H9 (cell line): ENCODE measurements at regions not wholly inside any gene's neighbourhood (a gene's known extent, or its start where the extent isn't known, plus 50 kb on each side); places are given as distances from the start of the nearest gene placed in this dataset.

Source experiments
- DNase-seq: peaks from one replicate; pipeline ENCODE4 v3.0.0-alpha.2; 2017
- H2AFZ ChIP-seq: one replicate; pipeline ENCODE4 v1.6.1; 2013; ENCODE audit warnings: mild to moderate bottlenecking, low read length, control low read depth, moderate library complexity
- H2AK5ac ChIP-seq: 2 replicates; pipeline ENCODE4 v1.6.1; 2013; ENCODE audit warnings: low read length, control low read depth, mixed read lengths; ENCODE audit not compliant: insufficient read length
- H2BK120ac ChIP-seq: one replicate; pipeline ENCODE4 v1.6.1; 2013; ENCODE audit warnings: low read depth, mild to moderate bottlenecking, low read length, control low read depth, inconsistent platforms; ENCODE audit not compliant: poor library complexity, severe bottlenecking
- H2BK12ac ChIP-seq: 2 replicates; pipeline ENCODE4 v1.6.1; 2013; ENCODE audit warnings: low read length, control low read depth, mixed read lengths, low read depth; ENCODE audit not compliant: insufficient read length
- H2BK15ac ChIP-seq: 2 replicates; pipeline ENCODE4 v1.6.1; 2013; ENCODE audit warnings: low read depth, low read length, control low read depth
- H2BK20ac ChIP-seq: one replicate; pipeline ENCODE4 v1.6.1; 2013; ENCODE audit warnings: low read depth, mild to moderate bottlenecking, low read length, control low read depth, inconsistent platforms; ENCODE audit not compliant: poor library complexity, severe bottlenecking
- H2BK5ac ChIP-seq: 2 replicates; pipeline ENCODE4 v1.6.1; 2013; ENCODE audit warnings: low read length, control low read depth, mixed read lengths; ENCODE audit not compliant: insufficient read length
- H3K14ac ChIP-seq: 2 replicates; pipeline ENCODE4 v1.6.1; 2013; ENCODE audit warnings: low read length, control low read depth; ENCODE audit not compliant: insufficient read depth
- H3K18ac ChIP-seq: 2 replicates; pipeline ENCODE4 v1.6.1; 2013; ENCODE audit warnings: low read depth, mild to moderate bottlenecking, mixed read lengths, low read length, control low read depth; ENCODE audit not compliant: insufficient read length
- H3K23ac ChIP-seq: 2 replicates; pipeline ENCODE4 v1.6.1; 2013; ENCODE audit warnings: low read length, control low read depth, mixed read lengths, low read depth; ENCODE audit not compliant: insufficient read length
- H3K23me2 ChIP-seq: 2 replicates; pipeline ENCODE4 v1.6.1; 2013; ENCODE audit warnings: low read depth, mild to moderate bottlenecking, mixed read lengths, low read length, control low read depth; ENCODE audit not compliant: insufficient read length, poor library complexity, severe bottlenecking
- H3K27ac ChIP-seq: 2 replicates; pipeline ENCODE4 v1.5.1; 2013; ENCODE audit warnings: low read length, control low read depth, mixed read lengths, low read depth; ENCODE audit not compliant: insufficient read length
- H3K27me3 ChIP-seq: 2 replicates; pipeline ENCODE4 v1.6.1; 2013; ENCODE audit warnings: low read length, control low read depth, inconsistent platforms; ENCODE audit not compliant: insufficient read depth
- H3K4ac ChIP-seq: 2 replicates; pipeline ENCODE4 v1.6.1; 2013; ENCODE audit warnings: low read depth, mild to moderate bottlenecking, control low read depth, inconsistent platforms, low read length, moderate library complexity
- H3K4me1 ChIP-seq: 2 replicates; pipeline ENCODE4 v1.6.1; 2013; ENCODE audit warnings: low read length, control low read depth, inconsistent platforms; ENCODE audit not compliant: insufficient read depth
- H3K4me2 ChIP-seq: 2 replicates; pipeline ENCODE4 v1.6.1; 2013; ENCODE audit warnings: low read length, control low read depth, mixed read lengths; ENCODE audit not compliant: insufficient read length, insufficient read depth
- H3K56ac ChIP-seq: 2 replicates; pipeline ENCODE4 v1.6.1; 2013; ENCODE audit warnings: low read depth, mild to moderate bottlenecking, mixed read lengths, low read length, control low read depth; ENCODE audit not compliant: insufficient read length
- H3K79me1 ChIP-seq: 2 replicates; pipeline ENCODE4 v1.6.1; 2013; ENCODE audit warnings: low read depth, mild to moderate bottlenecking, moderate library complexity, low read length, control low read depth, inconsistent platforms; ENCODE audit not compliant: insufficient read depth, poor library complexity, severe bottlenecking
- H3K79me2 ChIP-seq: 2 replicates; pipeline ENCODE4 v1.6.1; 2013; ENCODE audit warnings: low read length, control low read depth, inconsistent platforms; ENCODE audit not compliant: insufficient read depth
- H3K9ac ChIP-seq: 2 replicates; pipeline ENCODE4 v1.6.1; 2013; ENCODE audit warnings: low read length, control low read depth, mixed read lengths; ENCODE audit not compliant: insufficient read length; ENCODE audit errors: extremely low read depth
- H3K9me3 ChIP-seq: one replicate; pipeline ENCODE4 v1.6.1; 2013; ENCODE audit warnings: low read depth, low read length, inconsistent platforms; ENCODE audit not compliant: control insufficient read depth
- H3T11ph ChIP-seq: one replicate; pipeline ENCODE4 v1.6.1; 2013; ENCODE audit warnings: mild to moderate bottlenecking, low read length, control low read depth, inconsistent platforms
- H4K20me1 ChIP-seq: one replicate; pipeline ENCODE4 v1.6.1; 2013; ENCODE audit not compliant: control insufficient read depth, insufficient read length, insufficient read depth
- H4K5ac ChIP-seq: 2 replicates; pipeline ENCODE4 v1.6.1; 2013; ENCODE audit warnings: low read depth, mild to moderate bottlenecking, mixed read lengths, low read length, control low read depth; ENCODE audit not compliant: insufficient read length
- H4K8ac ChIP-seq: replicated peaks from 2 replicates; pipeline ENCODE4 v1.6.1; 2013; ENCODE audit warnings: low read length, control low read depth, mixed read lengths, low read depth; ENCODE audit not compliant: insufficient read length
- H4K91ac ChIP-seq: 2 replicates; pipeline ENCODE4 v1.6.1; 2013; ENCODE audit warnings: low read depth, mild to moderate bottlenecking, moderate library complexity, mixed read lengths, low read length, control low read depth; ENCODE audit not compliant: insufficient read length
- H3K27ac Mint-ChIP-seq, 3 experiments: 2 replicates in 2 of 3; 3 replicates in 1 of 3; pipeline ENCODE4 v1.8.0; 2020 to 2021; ENCODE audit warnings: mixed read lengths in 3 of 3, mild to moderate bottlenecking in 1 of 3, moderate library complexity in 1 of 3
- H3K27me3 Mint-ChIP-seq: 2 replicates; pipeline ENCODE4 v1.8.0; 2021; ENCODE audit warnings: low read depth, mild to moderate bottlenecking, moderate library complexity, mixed read lengths
- H3K36me3 Mint-ChIP-seq, 3 experiments: 2 replicates in 2 of 3; 3 replicates in 1 of 3; pipeline ENCODE4 v1.8.0; 2020 to 2021; ENCODE audit warnings: low read depth in 3 of 3, mixed read lengths in 3 of 3; ENCODE audit not compliant: insufficient read depth in 1 of 3
- H3K4me1 Mint-ChIP-seq, 2 experiments: 2 replicates each; pipeline ENCODE4 v1.8.0; 2020; ENCODE audit warnings: mixed read lengths in 2 of 2
- H3K4me3 Mint-ChIP-seq, 2 experiments: 2 replicates in 1 of 2; 3 replicates in 1 of 2; pipeline ENCODE4 v1.8.0; 2020 to 2021; ENCODE audit warnings: mild to moderate bottlenecking in 2 of 2, mixed read lengths in 2 of 2, moderate library complexity in 1 of 2
- H3K9me3 Mint-ChIP-seq, 2 experiments: 2 replicates in 1 of 2; 3 replicates in 1 of 2; pipeline ENCODE4 v1.8.0; 2020; ENCODE audit warnings: mild to moderate bottlenecking in 2 of 2, mixed read lengths in 2 of 2, moderate library complexity in 1 of 2
- CTCF ChIP-seq: fragments of 200-600 bp; sonication (generic); conservative IDR thresholded peaks from 3 replicates; pipeline ENCODE4 v1.8.0; 2021; ENCODE audit warnings: antibody characterized with exemption, mild to moderate bottlenecking
- WGBS: extraction: QIAGEN DNeasy Blood & Tissue Kit; methylation state at CpG from one replicate; pipeline ENCODE4 v1.1.7; 2013; ENCODE audit warnings: missing lambda C conversion rate, low lambda C conversion rate, mixed read lengths; ENCODE audit not compliant: insufficient read length; ENCODE audit errors: extremely low coverage; 5-methylcytosine and 5-hydroxymethylcytosine counted together

- DNase-seq: no peak
- Histone ChIP-seq H4K91ac (no peak overlapping the region), H3K4me1 (no peaks in the 10 kb centered on the region), H2BK5ac (no peak overlapping the region), H2BK12ac (no peak overlapping the region), H2BK15ac (no peak overlapping the region), H3K14ac (no peak overlapping the region), H4K5ac (no peak overlapping the region), H3K56ac (no peak overlapping the region), H3K18ac (no peak overlapping the region), H3K27ac (no peak overlapping the region), H3K23ac (no peak overlapping the region), H2BK120ac (no peak overlapping the region), H3T11ph (no peak overlapping the region), H3K4me2 (no peak overlapping the region), H4K20me1 (no peaks in the 10 kb centered on the region), H2AK5ac (no peak overlapping the region), H3K9me3 (no peaks in the 10 kb centered on the region), H3K23me2 (no peaks in the 10 kb centered on the region), H3K9ac (no peak overlapping the region), H3K4ac (no peak overlapping the region), H3K79me2 (no peaks in the 10 kb centered on the region), H3K27me3 (no peaks in the 10 kb centered on the region), H2AFZ (no peak overlapping the region), H4K8ac (no peak overlapping the region), H3K79me1 (no peaks in the 10 kb centered on the region), H2BK20ac (no peak overlapping the region)
- H3K27me3 Mint-ChIP-seq: no peaks in the 10 kb centered on the region
- no peaks in the 10 kb centered on the region for H3K4me1 Mint-ChIP-seq
- peaks cover 0 to 2% of the 10 kb centered on the region in 2 experiments; a peak in 1 of 5 replicates for H3K9me3 Mint-ChIP-seq
- no peak overlapping the region for H3K4me3 Mint-ChIP-seq
- H3K36me3 Mint-ChIP-seq: no peaks in the 10 kb centered on the region
- WGBS: no CpG with 5 or more reads among the region's 3 CpGs
- H3K27ac Mint-ChIP-seq: no peak overlapping the region
- TF ChIP-seq CTCF: no peak
Measured at GRCh38 chr5:98482321-98483300, 290.9 kb upstream of the RGMB start.
